HPDE6-E6E7 (cell line): ENCODE measurements at regions not wholly inside any gene's neighbourhood (a gene's known extent, or its start where the extent isn't known, plus 50 kb on each side); places are given as distances from the start of the nearest gene placed in this dataset.

Experiments
- DNase-seq: peaks from one replicate; pipeline ENCODE4 v3.0.0; 2011; ENCODE audit warnings: missing footprints; ENCODE audit errors: extremely low spot score

DNA sequence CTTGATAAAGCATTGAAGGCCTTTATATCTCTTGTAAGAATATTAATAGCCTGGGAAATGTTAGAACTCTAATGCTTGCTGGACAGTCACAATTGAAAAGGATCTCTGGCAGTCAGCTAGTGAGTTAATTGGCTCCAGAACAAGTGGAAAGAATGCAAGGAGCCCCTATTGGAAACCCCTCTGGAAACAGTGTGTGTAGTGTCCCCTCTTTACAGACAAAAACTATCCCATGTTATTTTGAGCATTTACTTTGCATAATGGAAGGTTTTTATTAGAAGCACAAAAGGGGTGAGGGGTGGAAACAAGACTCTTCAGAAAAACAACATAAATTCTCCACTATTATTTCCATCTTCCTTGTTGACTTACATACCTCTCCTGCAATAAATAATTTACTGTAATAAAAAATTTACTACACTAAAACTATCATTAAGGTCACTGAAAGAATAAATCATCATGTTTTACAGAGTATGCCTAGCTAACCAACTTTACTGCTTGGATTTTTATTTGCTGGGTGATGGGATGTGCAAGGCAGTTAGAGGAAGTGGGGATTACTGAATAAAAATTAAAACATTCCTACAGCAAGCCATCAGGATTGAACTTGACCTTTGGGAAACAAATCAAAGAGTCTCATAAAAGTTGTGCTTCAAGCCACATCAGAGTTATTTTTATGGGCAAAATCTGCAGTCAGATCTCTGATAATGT is 610.4 kb downstream of the TBC1D4 start:
- DNase-seq = no peak

DNA sequence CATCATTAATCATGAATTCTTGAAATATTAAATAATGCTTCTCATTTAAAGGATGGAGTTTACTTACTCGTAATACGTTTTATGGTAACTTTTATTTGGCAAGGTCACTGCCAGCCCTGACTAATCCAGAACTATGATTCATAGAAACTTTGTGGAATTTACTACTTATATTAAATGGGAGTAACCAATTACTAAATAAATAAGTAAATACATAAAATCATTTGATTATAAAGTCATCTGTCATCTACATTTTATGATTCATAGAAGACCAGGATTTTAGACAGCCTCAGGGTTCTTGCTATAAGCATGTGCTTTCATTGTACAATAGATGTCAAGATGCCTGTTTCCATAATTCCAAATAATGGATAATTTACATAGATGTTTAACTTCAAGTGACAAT is 611.1 kb downstream of the TBC1D4 start:
- no peak for DNase-seq

GRCh38 chr13:74869846-74870245 is 612.1 kb downstream of the TBC1D4 start:
- no peak for DNase-seq

GRCh38 chr13:74868049-74868448 is 613.9 kb downstream of the TBC1D4 start:
- no peak for DNase-seq

GRCh38 chr13:74867460-74867859 is 614.5 kb downstream of the TBC1D4 start:
- DNase-seq = no peak

GRCh38 chr13:74866101-74866500 is 615.9 kb downstream of the TBC1D4 start:
- no peak for DNase-seq

DNA sequence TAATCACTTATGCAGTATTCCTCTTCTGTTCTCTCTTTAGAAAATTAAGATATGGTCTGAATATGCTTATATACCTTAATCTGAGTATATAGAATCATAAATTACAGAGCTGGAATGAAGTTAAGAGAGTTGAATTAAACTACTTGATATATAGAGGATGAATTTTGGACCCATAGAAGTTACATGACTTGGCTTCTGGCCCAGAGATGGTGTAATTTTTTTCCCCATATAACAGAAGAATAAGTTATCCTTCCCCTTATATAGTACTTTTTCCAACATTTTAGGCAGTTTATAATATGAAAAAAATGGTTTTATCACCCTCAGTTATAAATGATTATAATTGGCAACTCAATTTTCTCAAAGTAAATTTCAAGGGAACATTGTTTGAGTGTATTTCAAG is 616.3 kb downstream of the TBC1D4 start:
- no peak for DNase-seq

GRCh38 chr13:74860789-74861188 is 621.2 kb downstream of the TBC1D4 start:
- no peak for DNase-seq

GRCh38 chr13:74850893-74851292 is 631.1 kb downstream of the TBC1D4 start:
- DNase-seq = no peak

- DNase-seq = no peak
Measured at GRCh38 chr13:74847966-74848365, 634.0 kb downstream of the TBC1D4 start.

GRCh38 chr13:74845806-74846205 is 636.2 kb downstream of the TBC1D4 start:
- no peak for DNase-seq

DNA sequence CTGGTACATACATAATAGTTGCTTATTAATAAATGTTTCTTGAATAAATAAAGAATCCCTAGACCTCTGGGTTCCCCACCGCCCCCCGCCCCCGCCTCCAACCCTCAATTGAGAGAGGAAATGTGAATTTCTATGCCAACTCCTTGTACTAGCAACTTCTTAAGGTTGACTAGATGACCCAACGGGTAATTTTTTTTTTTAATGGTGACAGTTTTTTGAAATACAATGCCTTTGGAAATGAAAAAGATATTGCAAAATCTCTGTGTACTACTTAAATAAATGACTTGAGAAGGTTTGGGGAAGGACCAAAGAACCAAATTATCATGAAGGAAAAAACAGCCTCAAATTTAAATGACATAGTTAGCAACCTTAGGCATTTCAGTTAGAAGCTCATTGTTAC is 640.3 kb downstream of the TBC1D4 start:
- no peak for DNase-seq

GRCh38 chr13:74841123-74841522 is 640.8 kb downstream of the TBC1D4 start:
- no peak for DNase-seq

DNA sequence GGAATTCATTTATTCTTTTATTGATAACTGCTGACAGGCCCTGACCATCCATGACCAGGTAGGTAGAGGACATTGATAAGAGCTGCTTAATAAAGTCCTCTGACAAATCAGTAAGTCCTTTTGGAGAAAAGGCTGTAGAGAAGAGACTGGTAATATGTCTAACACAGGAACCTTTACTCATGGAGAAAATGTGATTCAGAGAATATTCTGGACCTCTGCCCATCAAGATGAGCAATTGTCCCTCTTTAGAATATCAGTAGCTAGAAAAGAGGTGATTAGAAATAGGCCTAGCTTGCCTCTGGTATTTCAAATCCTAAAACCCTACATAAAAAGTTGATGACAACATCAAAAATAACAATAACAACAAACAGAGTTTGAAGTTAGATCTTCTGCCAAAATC is 642.3 kb downstream of the TBC1D4 start:
- no peak for DNase-seq

GRCh38 chr13:74838096-74838495 is 643.9 kb downstream of the TBC1D4 start:
- no peak for DNase-seq

DNA sequence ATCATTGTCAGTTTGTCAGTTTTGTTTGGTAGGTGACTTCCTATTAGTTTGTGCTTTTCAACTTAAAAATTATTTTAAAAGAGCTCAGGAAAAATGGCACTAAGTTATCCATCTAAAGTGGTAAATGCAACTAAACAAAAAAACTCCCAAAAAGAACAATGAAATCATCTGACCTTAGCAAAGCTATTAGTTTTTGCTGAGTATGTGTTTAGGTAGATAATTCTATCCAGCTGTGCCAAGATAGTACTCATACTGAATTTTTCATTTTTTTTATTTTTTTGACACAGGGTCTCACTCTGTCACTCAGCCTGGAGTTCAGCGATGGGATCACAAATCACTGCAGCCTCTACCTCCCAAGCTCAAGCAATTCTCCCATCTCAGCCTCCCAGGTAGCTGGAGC is 645.3 kb downstream of the TBC1D4 start:
- no peak for DNase-seq

DNA sequence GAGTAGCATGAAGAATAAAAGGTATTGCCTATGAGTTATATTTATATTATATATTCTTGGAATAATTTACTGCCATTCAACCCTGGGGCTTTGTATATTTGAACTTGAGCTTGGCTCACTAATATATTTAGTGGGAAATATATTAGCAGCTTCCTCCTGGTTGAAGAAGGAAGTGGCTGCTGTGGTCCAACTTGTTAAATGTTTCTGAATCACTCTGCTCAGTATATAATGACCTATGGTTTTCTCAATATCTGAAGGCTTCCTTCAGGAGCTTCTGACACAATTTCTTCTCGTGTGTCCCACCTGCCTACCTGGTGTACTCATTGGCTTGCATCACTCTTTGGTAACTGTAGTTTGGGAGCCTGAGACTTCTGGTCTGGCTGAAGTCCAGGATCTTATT is 646.4 kb downstream of the TBC1D4 start:
- DNase-seq = no peak

- no peak for DNase-seq
Measured at GRCh38 chr13:74825938-74826246, 656.1 kb downstream of the TBC1D4 start.

DNA sequence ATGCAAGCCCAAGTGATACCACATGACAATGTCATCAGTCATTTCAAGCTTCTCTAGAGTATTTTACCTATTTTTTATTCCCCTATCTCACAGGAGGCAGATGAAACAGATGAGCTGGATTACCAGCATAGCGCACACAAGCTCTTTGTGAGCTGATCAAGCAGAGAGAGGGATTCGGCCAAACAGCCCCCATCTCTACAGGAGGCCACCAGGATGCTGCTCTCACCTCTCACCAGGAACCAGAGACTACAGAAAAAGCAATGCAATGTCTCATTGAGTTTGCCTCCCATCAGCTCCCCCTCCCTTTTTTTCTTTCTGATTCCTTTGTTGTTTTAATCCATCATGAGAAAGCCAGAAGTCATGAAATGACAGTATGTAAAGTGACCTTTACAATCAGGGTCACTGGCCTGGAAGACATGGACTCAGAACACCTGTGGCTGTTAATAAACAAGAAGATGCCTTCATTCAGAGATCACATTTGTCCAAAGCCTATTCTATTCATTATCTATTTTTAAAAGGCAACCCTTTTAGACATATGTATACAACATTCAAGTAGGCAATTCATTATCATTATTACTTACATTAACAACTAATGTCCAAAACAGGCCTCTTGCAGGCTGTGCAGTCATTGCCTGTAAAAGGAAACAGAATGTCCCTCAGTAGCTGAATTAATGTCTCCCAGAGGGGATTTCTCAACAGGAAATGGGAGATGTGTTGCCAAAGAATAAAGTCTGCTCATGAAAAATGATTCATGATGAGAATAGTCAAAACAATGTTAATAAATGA is 656.6 kb downstream of the TBC1D4 start:
- peak; percentile 58 for DNase-seq

- no peak for DNase-seq
Measured at GRCh38 chr13:74820809-74821208, 661.2 kb downstream of the TBC1D4 start.

DNA sequence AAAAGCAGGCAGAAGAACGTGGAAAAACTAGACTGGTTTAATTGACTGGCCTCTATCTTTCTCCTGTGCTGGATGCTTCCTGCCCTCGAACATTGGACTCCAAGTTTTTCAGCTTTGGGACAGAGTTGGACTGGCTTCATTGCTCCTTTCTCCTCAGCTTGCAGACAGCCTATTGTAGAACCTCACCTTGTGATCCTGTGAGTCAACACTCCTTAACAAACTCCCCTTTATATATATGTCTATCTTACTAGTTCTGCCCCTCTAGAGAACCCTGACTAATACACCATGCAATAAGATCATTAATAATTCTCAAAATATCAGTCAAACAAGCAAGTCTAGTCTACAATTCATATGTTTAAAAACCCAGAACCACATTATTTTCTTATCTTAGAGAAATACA is 662.4 kb downstream of the TBC1D4 start:
- no peak for DNase-seq

DNA sequence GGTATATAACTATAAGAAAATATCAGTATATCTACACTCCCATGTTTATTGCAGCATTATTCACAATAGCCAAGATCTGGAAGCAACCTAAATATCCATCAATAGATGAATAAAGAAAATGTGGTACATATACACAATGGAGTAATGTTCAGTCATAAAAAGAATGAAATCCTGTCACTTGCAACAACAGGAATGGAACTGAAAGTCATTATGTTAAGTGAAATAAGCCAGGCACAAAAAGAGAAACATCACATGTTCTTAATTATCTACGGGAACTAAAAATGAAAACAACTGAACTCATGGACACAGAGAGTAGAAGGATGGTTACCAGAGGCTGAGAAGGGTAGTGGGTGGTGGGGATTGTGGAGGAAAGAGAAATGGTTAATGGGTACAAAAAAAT is 665.2 kb downstream of the TBC1D4 start:
- DNase-seq = no peak

GRCh38 chr13:74796157-74796556 is 662.0 kb upstream of the KLF12 start:
- no peak for DNase-seq

- no peak for DNase-seq
Measured at GRCh38 chr13:74795526-74795925, 661.3 kb upstream of the KLF12 start.
